Activated CD8-positive, alpha-beta T cell treated with anti-CD3 and anti-CD28 coated beads for 36 hours (primary cell): ENCODE measurements at regions not wholly inside any gene's neighbourhood (a gene's known extent, or its start where the extent isn't known, plus 50 kb on each side); places are given as distances from the start of the nearest gene placed in this dataset.

Source experiments
- ATAC-seq: fragments of 200-7000 bp; cut with Tn5 transposase; one replicate; pipeline ENCODE4 v1.10.0; 2021; ENCODE audit warnings: mild to moderate bottlenecking, moderate library complexity
- CTCF ChIA-PET: fragments of 350-600 bp; sonication (Branson Sonifier 250); formaldehyde crosslinking; loops from one replicate; lab custom pipeline; 2021; ENCODE audit warnings: antibody characterized with exemption; lab: Charles Lee
- POLR2A ChIA-PET: fragments of 350-600 bp; sonication (Branson Sonifier 250); formaldehyde crosslinking; loops from one replicate; lab custom pipeline; 2021; ENCODE audit warnings: antibody characterized with exemption; lab: Charles Lee
- DNase-seq: peaks from one replicate; pipeline ENCODE4 v3.0.0-alpha.2; 2020
- H3K27ac Mint-ChIP-seq: one replicate; pipeline ENCODE4 v1.8.0; 2021; ENCODE audit warnings: mild to moderate bottlenecking, mixed read lengths
- H3K27me3 Mint-ChIP-seq: one replicate; pipeline ENCODE4 v1.8.0; 2021; ENCODE audit warnings: mixed read lengths
- H3K36me3 Mint-ChIP-seq: one replicate; pipeline ENCODE4 v1.8.0; 2021; ENCODE audit warnings: low read depth, mixed read lengths
- H3K4me1 Mint-ChIP-seq: one replicate; pipeline ENCODE4 v1.8.0; 2021; ENCODE audit warnings: low read depth, mixed read lengths
- H3K4me3 Mint-ChIP-seq: one replicate; pipeline ENCODE4 v1.8.0; 2021; ENCODE audit warnings: mild to moderate bottlenecking, moderate library complexity, mixed read lengths
- H3K9me3 Mint-ChIP-seq: one replicate; pipeline ENCODE4 v1.8.0; 2021; ENCODE audit warnings: mixed read lengths
- CTCF ChIP-seq: fragments of 200-600 bp; IDR thresholded peaks from one replicate; pipeline ENCODE4 v1.8.0; 2022; ENCODE audit warnings: antibody characterized with exemption, mild to moderate bottlenecking
- intact Hi-C: fragments of 100-400 bp; cut with micrococcal nuclease; formaldehyde crosslinking; loops from one replicate; pipeline ENCODE4 v1.10.0; 2022

- Mint-ChIP-seq H3K4me1 (no peaks in the 10 kb centered on the region), H3K36me3 (no peaks in the 10 kb centered on the region), H3K9me3 (no peaks in the 10 kb centered on the region), H3K27me3 (peaks cover 3% of the 10 kb centered on the region), H3K27ac (no peak overlapping the region), H3K4me3 (no peak overlapping the region)
- ChIA-PET POLR2A (no interaction called here), CTCF (no interaction called here)
- intact Hi-C loops, result no loop called here
- ATAC-seq (no peak), DNase-seq (no peak)
- TF ChIP-seq CTCF, result no peak
Measured at GRCh38 chr22:19636696-19637407, 77.5 kb upstream of the SEPTIN5 start.

GRCh38 chr22:19637408-19638281 is 76.7 kb upstream of the SEPTIN5 start:
- Mint-ChIP-seq H3K4me3 (no peak overlapping the region), H3K27ac (no peak overlapping the region), H3K36me3 (no peaks in the 10 kb centered on the region), H3K9me3 (no peaks in the 10 kb centered on the region), H3K27me3 (no peaks in the 10 kb centered on the region), H3K4me1 (no peaks in the 10 kb centered on the region)
- intact Hi-C loops, result no loop called here
- ChIA-PET CTCF (interaction anchor here (1.5 kb wide), 1 partner anchor 8 kb away, joined by 5 read pairs; no protein-coding TSS in a partner anchor), POLR2A (no interaction called here)
- ATAC-seq (no peak), DNase-seq (no peak)
- TF ChIP-seq CTCF, result no peak

GRCh38 chr22:19638282-19639015 is 75.9 kb upstream of the SEPTIN5 start:
- H3K4me1 Mint-ChIP-seq, result no peaks in the 10 kb centered on the region
- no peak for TF ChIP-seq CTCF
- DNase-seq (no peak), ATAC-seq (no peak)
- H3K9me3 Mint-ChIP-seq, result no peaks in the 10 kb centered on the region
- H3K4me3 Mint-ChIP-seq, result no peak overlapping the region
- H3K27me3 Mint-ChIP-seq, result peaks cover 2% of the 10 kb centered on the region
- H3K36me3 Mint-ChIP-seq, result no peaks in the 10 kb centered on the region
- CTCF ChIA-PET, result interaction anchor here (1.5 kb wide), 1 partner anchor 9 kb away, joined by 5 read pairs; no protein-coding TSS in a partner anchor
- no peak overlapping the region for H3K27ac Mint-ChIP-seq
- intact Hi-C loops, result no loop called here
- POLR2A ChIA-PET, result no interaction called here

GRCh38 chr22:19639610-19640135 is 74.6 kb upstream of the SEPTIN5 start:
- TF ChIP-seq CTCF, result no peak
- H3K36me3 Mint-ChIP-seq, result no peaks in the 10 kb centered on the region
- CTCF ChIA-PET, result interaction anchor here (1.5 kb wide), 1 partner anchor 10 kb away, joined by 5 read pairs; no protein-coding TSS in a partner anchor
- H3K27me3 Mint-ChIP-seq, result peaks cover 2% of the 10 kb centered on the region
- DNase-seq (no peak), ATAC-seq (no peak)
- H3K27ac Mint-ChIP-seq, result no peak overlapping the region
- H3K9me3 Mint-ChIP-seq, result no peaks in the 10 kb centered on the region
- intact Hi-C loops, result no loop called here
- no peak overlapping the region for H3K4me3 Mint-ChIP-seq
- POLR2A ChIA-PET, result no interaction called here
- no peaks in the 10 kb centered on the region for H3K4me1 Mint-ChIP-seq
